K562 (cell line): ENCODE measurements at regions not wholly inside any gene's neighbourhood (a gene's known extent, or its start where the extent isn't known, plus 50 kb on each side); places are given as distances from the start of the nearest gene placed in this dataset.

Source experiments
- ATAC-seq: fragments of 200-7000 bp; cut with Tn5 transposase; 3 replicates; pipeline ENCODE4 v1.9.1; 2020; ENCODE audit warnings: moderate library complexity
- BruUV-seq: library from RNA; stranded (reverse); fragments of 400-500 nt; replicated peaks from 2 replicates; lab custom pipeline; 2021; lab: Mats Ljungman, UMichigan
- CTCF ChIA-PET: fragments of 300-600 bp; formaldehyde crosslinking; extraction: SDS; loops from one replicate; lab custom pipeline; 2021; ENCODE audit warnings: low intra/inter-chr PET ratio; lab: Yijun Ruan, JAX
- POLR2A ChIA-PET: fragments of 300-600, 350-650 bp; sonication (Branson Sonifier 250); formaldehyde crosslinking; extraction: SDS; loops from one replicate; lab custom pipeline; 2021; ENCODE audit warnings: antibody characterized with exemption, inconsistent platforms; lab: Yijun Ruan, JAX
- DNase-seq, 4 experiments: peaks; one replicate each; pipeline versions ENCODE4 v3.0.0 to v3.0.0-alpha.2; 2011 to 2018; ENCODE audit warnings: low spot score in 3 of 4, mixed read lengths in 3 of 4; ENCODE audit errors: extremely low read depth in 1 of 4
- FAIRE-seq: peaks from 2 replicates; lab custom pipeline; 2011; peaks lifted over from hg19 to GRCh38; lab: Jason Lieb, UNC
- H2AFZ ChIP-seq: 2 replicates; pipeline ENCODE4 v1.6.0; 2011; ENCODE audit warnings: low read depth, low read length, control low read depth, inconsistent platforms
- H3K27ac ChIP-seq: fragments of 200-600 bp; 3 replicates; pipeline ENCODE4 v1.8.0; 2011; ENCODE audit warnings: low read depth, mild to moderate bottlenecking, control low read depth, inconsistent platforms, low read length, moderate library complexity, mixed read lengths; ENCODE audit errors: extremely low read depth
- H3K27me3 ChIP-seq, 2 experiments: fragments of 300-600 bp in 1 of 2; 2 replicates in 1 of 2; 3 replicates in 1 of 2; pipeline versions ENCODE4 v1.6.0 to v1.8.0; 2011; ENCODE audit warnings: inconsistent platforms in 2 of 2, low read length in 2 of 2, mild to moderate bottlenecking in 1 of 2, mixed read lengths in 1 of 2, moderate library complexity in 1 of 2; ENCODE audit not compliant: control insufficient read depth in 2 of 2, insufficient read depth in 2 of 2
- H3K36me3 ChIP-seq: fragments of 300-600 bp; 3 replicates; pipeline ENCODE4 v1.8.0; 2011; ENCODE audit warnings: mild to moderate bottlenecking, low read length, inconsistent platforms; ENCODE audit not compliant: control insufficient read depth, insufficient read depth
- H3K4me1 ChIP-seq, 2 experiments: fragments of 200-600 bp in 1 of 2; replicated peaks in 1 of 2; 2 replicates in 1 of 2; 3 replicates in 1 of 2; pipeline versions ENCODE4 v1.5.1 to v1.8.0; 2011; ENCODE audit warnings: inconsistent platforms in 2 of 2, low read length in 2 of 2, mild to moderate bottlenecking in 1 of 2, mixed read lengths in 1 of 2, moderate library complexity in 1 of 2; ENCODE audit not compliant: control insufficient read depth in 2 of 2, insufficient read depth in 2 of 2
- H3K4me2 ChIP-seq: 2 replicates; pipeline ENCODE4 v1.6.1; 2011; ENCODE audit warnings: low read length, control low read depth, inconsistent platforms, mixed read lengths; ENCODE audit not compliant: insufficient read depth
- H3K4me3 ChIP-seq: fragments of 200-600 bp; sonication (generic), shearing (Covaris generic); 2 replicates; pipeline ENCODE4 v1.5.1; 2016; ENCODE audit warnings: control low read depth, inconsistent platforms
- H3K79me2 ChIP-seq: fragments of 200-600 bp; 3 replicates; pipeline ENCODE4 v1.8.0; 2011; ENCODE audit warnings: low read length, inconsistent platforms; ENCODE audit not compliant: control insufficient read depth, insufficient read depth
- H3K9ac ChIP-seq, 2 experiments: 2 replicates each; pipeline versions ENCODE4 v1.6.0 to v1.6.1; 2011; ENCODE audit warnings: low read depth in 2 of 2, low read length in 2 of 2, control low read depth in 1 of 2, inconsistent platforms in 1 of 2, mild to moderate bottlenecking in 1 of 2, mixed read lengths in 1 of 2; ENCODE audit not compliant: insufficient read depth in 1 of 2
- H3K9me1 ChIP-seq: one replicate; pipeline ENCODE4 v1.6.0; 2011; ENCODE audit warnings: inconsistent platforms, mild to moderate bottlenecking, low read length, moderate library complexity; ENCODE audit not compliant: control insufficient read depth, insufficient read depth
- H3K9me3 ChIP-seq: replicated peaks from 2 replicates; pipeline ENCODE4 v1.5.1; 2011; ENCODE audit warnings: low read depth, low read length, inconsistent platforms; ENCODE audit not compliant: control insufficient read depth, insufficient read depth
- H4K20me1 ChIP-seq: replicated peaks from 2 replicates; pipeline ENCODE4 v1.6.1; 2011; ENCODE audit warnings: low read length, inconsistent platforms, mixed read lengths; ENCODE audit not compliant: control insufficient read depth, insufficient read depth
- ATF7 ChIP-seq: fragments of 450-650 bp; IDR thresholded peaks from 2 replicates; pipeline ENCODE4 v1.7.1; 2014; ENCODE audit warnings: mild to moderate bottlenecking, moderate library complexity
- BHLHE40 ChIP-seq: IDR thresholded peaks from 2 replicates; pipeline ENCODE4 v1.6.1; 2011; ENCODE audit warnings: low read length, improper control_type of control experiment
- ETV1 ChIP-seq: fragments of 450-650 bp; conservative IDR thresholded peaks from 2 replicates; pipeline ENCODE4 v1.6.1; 2016; ENCODE audit warnings: missing genetic modification characterization, control low read depth, low read depth, missing compliant biosample characterization
- FOSL1 ChIP-seq: fragments of 200-800 bp; sonication (Bioruptor generic); conservative IDR thresholded peaks from 2 replicates; pipeline ENCODE4 v1.6.1; 2016; ENCODE audit warnings: missing genetic modification characterization, missing compliant biosample characterization
- JUND ChIP-seq, 2 experiments: IDR thresholded peaks; 2 replicates in 1 of 2; 3 replicates in 1 of 2; pipeline ENCODE4 v1.6.1; 2011; ENCODE audit warnings: borderline replicate concordance in 2 of 2, low read depth in 2 of 2, low read length in 2 of 2, improper control_type of control experiment in 1 of 2, missing biosample characterization in 1 of 2, missing genetic modification characterization in 1 of 2, missing genetic modification reagents in 1 of 2
- MCM7 ChIP-seq, 2 experiments: fragments of 450-650 bp; IDR thresholded peaks; 2 replicates each; pipeline ENCODE4 v1.6.1; 2016 to 2018
- MTA1 ChIP-seq: fragments of 450-650 bp; IDR thresholded peaks from 2 replicates; pipeline ENCODE4 v1.6.1; 2017; ENCODE audit warnings: borderline replicate concordance
- ZNF133 ChIP-seq: fragments of 250-450 bp; sonication (Bioruptor Pico); IDR thresholded peaks from 2 replicates; pipeline ENCODE4 v1.4.0; 2020; ENCODE audit warnings: mild to moderate bottlenecking
- ZNF197 ChIP-seq: fragments of 200-800 bp; sonication (Bioruptor generic); IDR thresholded peaks from 2 replicates; pipeline ENCODE4 v1.6.1; 2016; ENCODE audit warnings: low read depth, missing genetic modification characterization, missing compliant biosample characterization
- ZNF830 ChIP-seq: fragments of 250-450 bp; sonication (Bioruptor Pico); IDR thresholded peaks from 2 replicates; pipeline ENCODE4 v1.5.0; 2021; ENCODE audit warnings: mild to moderate bottlenecking
- WGBS: fragments of 100-300 bp; shearing (Covaris generic); methylation state at CpG from one replicate; pipeline ENCODE4 v1.1.6; 2016; ENCODE audit warnings: low coverage, mixed read lengths; ENCODE audit not compliant: insufficient coverage; ENCODE audit errors: missing lambda C conversion rate; 5-methylcytosine and 5-hydroxymethylcytosine counted together
- in situ Hi-C: fragments of 300-500 bp; cut with MboI; formaldehyde crosslinking; loops from 4 replicates; pipeline ENCODE4 v1.15.0; 2018; ENCODE audit warnings: inconsistent platforms, mixed read lengths
- intact Hi-C: fragments of 100-400 bp; cut with micrococcal nuclease; formaldehyde crosslinking; loops from 2 replicates; pipeline ENCODE4 v1.14.2; 2022
- TF ChIP-seq, protein P1 (sequence below): fragments of 250-450 bp; sonication (Bioruptor Pico); IDR thresholded peaks from 2 replicates; pipeline ENCODE4 v1.5.0; 2021
- TF ChIP-seq, protein P2 (sequence below): sonication (generic); formaldehyde crosslinking; IDR thresholded peaks from 2 replicates; pipeline ENCODE4 v1.8.0; 2022; ENCODE audit warnings: mild to moderate bottlenecking, missing genetic modification reagents
- TF ChIP-seq, protein P3 (sequence below): fragments of 450-650 bp; formaldehyde crosslinking; IDR thresholded peaks from 2 replicates; pipeline ENCODE4 v1.4.0; 2020; ENCODE audit warnings: mild to moderate bottlenecking
- TF ChIP-seq, protein P4 (sequence below): fragments of 250-450 bp; sonication (Bioruptor Pico); IDR thresholded peaks from 2 replicates; pipeline ENCODE4 v1.4.0; 2020; ENCODE audit warnings: mild to moderate bottlenecking, moderate library complexity

DNA sequence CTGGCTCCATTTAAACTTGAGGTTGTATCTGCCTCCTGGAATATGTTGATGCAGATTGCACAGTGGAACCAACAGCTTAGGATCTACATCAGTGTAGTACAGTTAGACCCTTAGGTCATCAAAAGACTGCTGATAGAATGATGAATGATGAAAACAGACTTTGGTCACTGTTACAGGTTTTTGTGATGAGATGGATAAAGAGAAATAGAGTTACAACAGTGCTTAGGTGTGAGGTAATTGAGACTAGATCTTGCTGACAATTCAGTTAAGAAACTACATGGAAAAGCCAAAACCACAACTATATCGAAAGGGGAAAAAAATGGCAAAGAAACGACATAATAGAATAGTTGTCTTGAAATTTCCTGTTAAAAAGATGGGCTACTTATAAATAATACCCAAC is 145.7 kb upstream of the LMNTD1 start:
- no peak overlapping the region for H3K27ac ChIP-seq
- no peaks in the 10 kb centered on the region for H4K20me1 ChIP-seq
- H3K79me2 ChIP-seq = no peaks in the 10 kb centered on the region
- POLR2A ChIA-PET = no interaction called here
- H2AFZ ChIP-seq = no peak overlapping the region
- CTCF ChIA-PET = no interaction called here
- TF ChIP-seq, protein P1, sequence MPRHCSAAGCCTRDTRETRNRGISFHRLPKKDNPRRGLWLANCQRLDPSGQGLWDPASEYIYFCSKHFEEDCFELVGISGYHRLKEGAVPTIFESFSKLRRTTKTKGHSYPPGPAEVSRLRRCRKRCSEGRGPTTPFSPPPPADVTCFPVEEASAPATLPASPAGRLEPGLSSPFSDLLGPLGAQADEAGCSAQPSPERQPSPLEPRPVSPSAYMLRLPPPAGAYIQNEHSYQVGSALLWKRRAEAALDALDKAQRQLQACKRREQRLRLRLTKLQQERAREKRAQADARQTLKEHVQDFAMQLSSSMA (CRISPR knock-in tag) = no peak
- TF ChIP-seq MCM7 (IDR thresholded peaks at IDR 0.05) (no peak), ETV1 (no peak)
- TF ChIP-seq, protein P2, sequence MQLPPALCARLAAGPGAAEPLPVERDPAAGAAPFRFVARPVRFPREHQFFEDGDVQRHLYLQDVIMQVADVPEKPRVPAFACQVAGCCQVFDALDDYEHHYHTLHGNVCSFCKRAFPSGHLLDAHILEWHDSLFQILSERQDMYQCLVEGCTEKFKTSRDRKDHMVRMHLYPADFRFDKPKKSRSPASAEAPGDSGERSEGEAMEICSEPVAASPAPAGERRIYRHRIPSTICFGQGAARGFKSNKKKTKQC = no peak
- no peaks in the 10 kb centered on the region for H3K36me3 ChIP-seq
- no peaks in the 10 kb centered on the region; a peak in 2 of 5 replicates for H3K4me1 ChIP-seq
- H3K9ac ChIP-seq = no peak overlapping the region
- DNase-seq (no peak), ATAC-seq (no peak), FAIRE-seq (no peak)
- no peaks in the 10 kb centered on the region for H3K27me3 ChIP-seq
- intact Hi-C loops = no loop called here
- BruUV-seq = no TSS peak
- H3K9me3 ChIP-seq = no peaks in the 10 kb centered on the region; the same call in 1 of the 2 replicates
- no peak overlapping the region for H3K4me2 ChIP-seq
- in situ Hi-C loops = no loop called here
- 4% methylated on average over 2 of the region's 2 CpGs for WGBS
- no peaks in the 10 kb centered on the region for H3K9me1 ChIP-seq
- H3K4me3 ChIP-seq = no peak overlapping the region

DNA sequence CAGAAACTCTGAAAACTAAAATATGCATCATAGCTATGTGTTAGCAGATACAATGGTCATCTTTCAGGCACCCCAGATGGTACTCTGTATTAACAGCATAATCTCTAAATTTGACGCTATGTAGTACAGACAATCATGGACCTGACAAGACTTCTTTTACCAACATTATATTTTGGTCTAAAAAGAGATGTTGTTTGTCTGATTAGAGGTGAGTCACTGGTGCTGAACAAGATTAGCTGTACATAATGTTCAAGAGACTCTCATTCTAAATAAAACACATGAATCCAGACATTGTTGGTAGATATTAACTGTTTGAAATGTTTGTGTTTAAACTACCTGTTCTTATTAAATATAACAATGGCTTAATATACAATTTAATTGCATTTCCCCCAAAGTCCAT is 146.4 kb upstream of the LMNTD1 start:
- H3K9me1 ChIP-seq = no peaks in the 10 kb centered on the region
- no peak overlapping the region for H3K4me3 ChIP-seq
- ATAC-seq (no peak), DNase-seq (no peak), FAIRE-seq (no peak)
- in situ Hi-C loops (no loop called here), intact Hi-C loops (no loop called here)
- H3K79me2 ChIP-seq = no peaks in the 10 kb centered on the region
- H3K9ac ChIP-seq = no peak overlapping the region
- H2AFZ ChIP-seq = no peak overlapping the region
- H3K27me3 ChIP-seq = no peaks in the 10 kb centered on the region
- no peaks in the 10 kb centered on the region for H3K36me3 ChIP-seq
- H3K4me2 ChIP-seq = no peak overlapping the region
- no TSS peak for BruUV-seq
- 0% methylated on average over 1 of the region's 1 CpG for WGBS
- H3K4me1 ChIP-seq = no peaks in the 10 kb centered on the region; a peak in 1 of 5 replicates
- POLR2A ChIA-PET = no interaction called here
- no peaks in the 10 kb centered on the region; the same call in 1 of the 2 replicates for H3K9me3 ChIP-seq
- no peak overlapping the region for H3K27ac ChIP-seq
- no peaks in the 10 kb centered on the region for H4K20me1 ChIP-seq
- CTCF ChIA-PET = no interaction called here
- TF ChIP-seq ZNF830 (no peak), ZNF133 (no peak), BHLHE40 (no peak), ZNF197 (CRISPR knock-in tag) (no peak), ATF7 (no peak), JUND (IDR thresholded peaks at IDR 0.05; ENCODE audit: borderline replicate concordance, low read depth, low read length) (peak; percentile 65; the same call in 1 of the 2 replicates), JUND (tag; IDR thresholded peaks at IDR 0.05; ENCODE audit: borderline replicate concordance, low read depth, low read length) (no peak), FOSL1 (tag) (peak; percentile 62), MTA1 (no peak)
- TF ChIP-seq, protein P3, sequence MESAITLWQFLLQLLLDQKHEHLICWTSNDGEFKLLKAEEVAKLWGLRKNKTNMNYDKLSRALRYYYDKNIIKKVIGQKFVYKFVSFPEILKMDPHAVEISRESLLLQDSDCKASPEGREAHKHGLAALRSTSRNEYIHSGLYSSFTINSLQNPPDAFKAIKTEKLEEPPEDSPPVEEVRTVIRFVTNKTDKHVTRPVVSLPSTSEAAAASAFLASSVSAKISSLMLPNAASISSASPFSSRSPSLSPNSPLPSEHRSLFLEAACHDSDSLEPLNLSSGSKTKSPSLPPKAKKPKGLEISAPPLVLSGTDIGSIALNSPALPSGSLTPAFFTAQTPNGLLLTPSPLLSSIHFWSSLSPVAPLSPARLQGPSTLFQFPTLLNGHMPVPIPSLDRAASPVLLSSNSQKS (CRISPR knock-in tag) = no peak
- TF ChIP-seq, protein P4, sequence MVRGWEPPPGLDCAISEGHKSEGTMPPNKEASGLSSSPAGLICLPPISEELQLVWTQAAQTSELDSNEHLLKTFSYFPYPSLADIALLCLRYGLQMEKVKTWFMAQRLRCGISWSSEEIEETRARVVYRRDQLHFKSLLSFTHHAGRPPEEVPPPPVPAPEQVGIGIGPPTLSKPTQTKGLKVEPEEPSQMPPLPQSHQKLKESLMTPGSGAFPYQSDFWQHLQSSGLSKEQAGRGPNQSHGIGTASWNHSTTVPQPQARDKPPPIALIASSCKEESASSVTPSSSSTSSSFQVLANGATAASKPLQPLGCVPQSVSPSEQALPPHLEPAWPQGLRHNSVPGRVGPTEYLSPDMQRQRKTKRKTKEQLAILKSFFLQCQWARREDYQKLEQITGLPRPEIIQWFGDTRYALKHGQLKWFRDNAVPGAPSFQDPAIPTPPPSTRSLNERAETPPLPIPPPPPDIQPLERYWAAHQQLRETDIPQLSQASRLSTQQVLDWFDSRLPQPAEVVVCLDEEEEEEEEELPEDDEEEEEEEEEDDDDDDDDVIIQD = no peak
